ENCODE measurements at regions not wholly inside any gene's neighbourhood (a gene's known extent, or its start where the extent isn't known, plus 50 kb on each side); places are given as distances from the start of the nearest gene placed in this dataset.

GRCh38 chr16:82464187-82464586 lies 162.6 kb upstream of the CDH13 start:
- Histone ChIP-seq H3K4me1 (ENCODE audit: control insufficient read depth in 2 of 2, insufficient read depth in 2 of 2, low read length in 1 of 2) (no peaks in the 10 kb centered on the region), H3K27ac (ENCODE audit: low read depth in 2 of 2, low read length in 1 of 2) (no peak overlapping the region), H3K36me3 (ENCODE audit: control insufficient read depth in 2 of 2, insufficient read depth in 2 of 2, low read length in 1 of 2) (no peaks in the 10 kb centered on the region), H3K27me3 (ENCODE audit: control insufficient read depth in 1 of 2, insufficient read depth in 2 of 2, low read length in 2 of 2) (no peaks in the 10 kb centered on the region), H3K9me3 (ENCODE audit: control insufficient read depth in 2 of 2, insufficient read depth in 1 of 2, low read depth in 1 of 2, low read length in 1 of 2) (no peaks in the 10 kb centered on the region), H3K4me3 (ENCODE audit: low read depth in 1 of 2, low read length in 2 of 2) (no peak overlapping the region)
- 67 to 80% methylated on average over 13 of the region's 13 CpGs for WGBS, 2 donors

- Histone ChIP-seq H3K27me3 (ENCODE audit: control insufficient read depth in 1 of 2, insufficient read depth in 2 of 2, low read length in 2 of 2) (no peaks in the 10 kb centered on the region), H3K36me3 (ENCODE audit: control insufficient read depth in 2 of 2, insufficient read depth in 2 of 2, low read length in 1 of 2) (no peaks in the 10 kb centered on the region), H3K9me3 (ENCODE audit: control insufficient read depth in 2 of 2, insufficient read depth in 1 of 2, low read depth in 1 of 2, low read length in 1 of 2) (no peaks in the 10 kb centered on the region), H3K27ac (ENCODE audit: low read depth in 2 of 2, low read length in 1 of 2) (no peak overlapping the region), H3K4me3 (ENCODE audit: low read depth in 1 of 2, low read length in 2 of 2) (no peak overlapping the region), H3K4me1 (ENCODE audit: control insufficient read depth in 2 of 2, insufficient read depth in 2 of 2, low read length in 1 of 2) (no peaks in the 10 kb centered on the region)
- 66 to 71% methylated on average over 3 of the region's 3 CpGs for WGBS, 2 donors
Measured at GRCh38 chr16:82460766-82461165, 166.0 kb upstream of the CDH13 start.

- Histone ChIP-seq H3K4me1 (ENCODE audit: control insufficient read depth in 2 of 2, insufficient read depth in 2 of 2, low read length in 1 of 2) (no peaks in the 10 kb centered on the region), H3K4me3 (ENCODE audit: low read depth in 1 of 2, low read length in 2 of 2) (no peak overlapping the region), H3K36me3 (ENCODE audit: control insufficient read depth in 2 of 2, insufficient read depth in 2 of 2, low read length in 1 of 2) (no peaks in the 10 kb centered on the region), H3K9me3 (ENCODE audit: control insufficient read depth in 2 of 2, insufficient read depth in 1 of 2, low read depth in 1 of 2, low read length in 1 of 2) (no peaks in the 10 kb centered on the region), H3K27ac (ENCODE audit: low read depth in 2 of 2, low read length in 1 of 2) (no peak overlapping the region), H3K27me3 (ENCODE audit: control insufficient read depth in 1 of 2, insufficient read depth in 2 of 2, low read length in 2 of 2) (no peaks in the 10 kb centered on the region)
- WGBS, 2 donors = 47 to 61% methylated on average over 11 of the region's 11 CpGs
Measured at GRCh38 chr16:82459580-82460256, 167.1 kb upstream of the CDH13 start.

GRCh38 chr16:82456683-82457082 lies 170.1 kb upstream of the CDH13 start:
- 6 to 7% methylated on average over 4 of the region's 4 CpGs for WGBS, 2 donors
- Histone ChIP-seq H3K27ac (ENCODE audit: low read depth in 2 of 2, low read length in 1 of 2) (no peak overlapping the region), H3K4me3 (ENCODE audit: low read depth in 1 of 2, low read length in 2 of 2) (no peak overlapping the region)

GRCh38 chr16:82454566-82454965 lies 172.2 kb upstream of the CDH13 start:
- H3K27ac ChIP-seq (ENCODE audit: low read depth in 2 of 2, low read length in 1 of 2) = no peak overlapping the region
- WGBS, 2 donors = 85 to 91% methylated on average over 6 of the region's 6 CpGs
- no peaks in the 10 kb centered on the region for H3K9me3 ChIP-seq (ENCODE audit: control insufficient read depth in 2 of 2, insufficient read depth in 1 of 2, low read depth in 1 of 2, low read length in 1 of 2)
- H3K36me3 ChIP-seq (ENCODE audit: control insufficient read depth in 2 of 2, insufficient read depth in 2 of 2, low read length in 1 of 2) = no peaks in the 10 kb centered on the region
- no peak overlapping the region for H3K4me3 ChIP-seq (ENCODE audit: low read depth in 1 of 2, low read length in 2 of 2)
- H3K4me1 ChIP-seq (ENCODE audit: control insufficient read depth in 2 of 2, insufficient read depth in 2 of 2, low read length in 1 of 2) = no peaks in the 10 kb centered on the region
- no peaks in the 10 kb centered on the region for H3K27me3 ChIP-seq (ENCODE audit: control insufficient read depth in 1 of 2, insufficient read depth in 2 of 2, low read length in 2 of 2)

More at GRCh38 chr16:82456683-82457082, 170.1 kb upstream of the CDH13 start:
- Histone ChIP-seq H3K4me1 (ENCODE audit: control insufficient read depth in 2 of 2, insufficient read depth in 2 of 2, low read length in 1 of 2) (no peaks in the 10 kb centered on the region), H3K27me3 (ENCODE audit: control insufficient read depth in 1 of 2, insufficient read depth in 2 of 2, low read length in 2 of 2) (no peaks in the 10 kb centered on the region), H3K9me3 (ENCODE audit: control insufficient read depth in 2 of 2, insufficient read depth in 1 of 2, low read depth in 1 of 2, low read length in 1 of 2) (no peaks in the 10 kb centered on the region), H3K36me3 (ENCODE audit: control insufficient read depth in 2 of 2, insufficient read depth in 2 of 2, low read length in 1 of 2) (no peaks in the 10 kb centered on the region)

- Histone ChIP-seq H3K36me3 (ENCODE audit: control insufficient read depth in 2 of 2, insufficient read depth in 2 of 2, low read length in 1 of 2) (no peaks in the 10 kb centered on the region), H3K9me3 (ENCODE audit: control insufficient read depth in 2 of 2, insufficient read depth in 1 of 2, low read depth in 1 of 2, low read length in 1 of 2) (no peaks in the 10 kb centered on the region), H3K4me1 (ENCODE audit: control insufficient read depth in 2 of 2, insufficient read depth in 2 of 2, low read length in 1 of 2) (no peaks in the 10 kb centered on the region), H3K27ac (ENCODE audit: low read depth in 2 of 2, low read length in 1 of 2) (no peak overlapping the region), H3K4me3 (ENCODE audit: low read depth in 1 of 2, low read length in 2 of 2) (no peak overlapping the region), H3K27me3 (ENCODE audit: control insufficient read depth in 1 of 2, insufficient read depth in 2 of 2, low read length in 2 of 2) (no peaks in the 10 kb centered on the region)
- 83 to 93% methylated on average over 4 of the region's 4 CpGs for WGBS, 2 donors
Measured at GRCh38 chr16:82454152-82454551, 172.6 kb upstream of the CDH13 start.

- WGBS, 2 donors = 55 to 71% methylated on average over 11 of the region's 11 CpGs
- Histone ChIP-seq H3K4me1 (ENCODE audit: control insufficient read depth in 2 of 2, insufficient read depth in 2 of 2, low read length in 1 of 2) (no peaks in the 10 kb centered on the region), H3K27ac (ENCODE audit: low read depth in 2 of 2, low read length in 1 of 2) (no peak overlapping the region), H3K4me3 (ENCODE audit: low read depth in 1 of 2, low read length in 2 of 2) (no peak overlapping the region), H3K9me3 (ENCODE audit: control insufficient read depth in 2 of 2, insufficient read depth in 1 of 2, low read depth in 1 of 2, low read length in 1 of 2) (no peaks in the 10 kb centered on the region), H3K36me3 (ENCODE audit: control insufficient read depth in 2 of 2, insufficient read depth in 2 of 2, low read length in 1 of 2) (no peaks in the 10 kb centered on the region), H3K27me3 (ENCODE audit: control insufficient read depth in 1 of 2, insufficient read depth in 2 of 2, low read length in 2 of 2) (no peaks in the 10 kb centered on the region)
Measured at GRCh38 chr16:82452004-82452756, 174.6 kb upstream of the CDH13 start.

- Histone ChIP-seq H3K27me3 (ENCODE audit: control insufficient read depth in 1 of 2, insufficient read depth in 2 of 2, low read length in 2 of 2) (no peaks in the 10 kb centered on the region), H3K4me3 (ENCODE audit: low read depth in 1 of 2, low read length in 2 of 2) (no peak overlapping the region), H3K27ac (ENCODE audit: low read depth in 2 of 2, low read length in 1 of 2) (no peak overlapping the region), H3K4me1 (ENCODE audit: control insufficient read depth in 2 of 2, insufficient read depth in 2 of 2, low read length in 1 of 2) (no peaks in the 10 kb centered on the region), H3K9me3 (ENCODE audit: control insufficient read depth in 2 of 2, insufficient read depth in 1 of 2, low read depth in 1 of 2, low read length in 1 of 2) (no peaks in the 10 kb centered on the region), H3K36me3 (ENCODE audit: control insufficient read depth in 2 of 2, insufficient read depth in 2 of 2, low read length in 1 of 2) (no peaks in the 10 kb centered on the region)
- WGBS, 2 donors = 60 to 70% methylated on average over 3 of the region's 3 CpGs
Measured at GRCh38 chr16:82451449-82451848, 175.3 kb upstream of the CDH13 start.

GRCh38 chr16:82440336-82440735 lies 186.4 kb upstream of the CDH13 start:
- H3K27me3 ChIP-seq (ENCODE audit: control insufficient read depth in 1 of 2, insufficient read depth in 2 of 2, low read length in 2 of 2) = no peaks in the 10 kb centered on the region
- WGBS, 2 donors = 58 to 71% methylated on average over 6 of the region's 6 CpGs
- H3K27ac ChIP-seq (ENCODE audit: low read depth in 2 of 2, low read length in 1 of 2) = no peak overlapping the region
- no peaks in the 10 kb centered on the region for H3K9me3 ChIP-seq (ENCODE audit: control insufficient read depth in 2 of 2, insufficient read depth in 1 of 2, low read depth in 1 of 2, low read length in 1 of 2)
- no peaks in the 10 kb centered on the region for H3K4me1 ChIP-seq (ENCODE audit: control insufficient read depth in 2 of 2, insufficient read depth in 2 of 2, low read length in 1 of 2)
- no peaks in the 10 kb centered on the region for H3K36me3 ChIP-seq (ENCODE audit: control insufficient read depth in 2 of 2, insufficient read depth in 2 of 2, low read length in 1 of 2)
- no peak overlapping the region for H3K4me3 ChIP-seq (ENCODE audit: low read depth in 1 of 2, low read length in 2 of 2)
